ENCODE measurements at regions not wholly inside any gene's neighbourhood (a gene's known extent, or its start where the extent isn't known, plus 50 kb on each side); places are given as distances from the start of the nearest gene placed in this dataset.

- no peak for DNase-seq (ENCODE audit: low read depth in 1 of 2, low spot score in 1 of 2)
These were observed 236.3 kb downstream of the SEC14L1 start for GRCh38 chr17:77376795-77377709.

- no peak for DNase-seq (ENCODE audit: low read depth in 1 of 2, low spot score in 1 of 2)
These were observed 237.0 kb downstream of the SEC14L1 start for GRCh38 chr17:77377710-77378235.

GRCh38 chr17:77378318-77379064 is 237.7 kb downstream of the SEC14L1 start:
- no peak for DNase-seq (ENCODE audit: low read depth in 1 of 2, low spot score in 1 of 2)

GRCh38 chr17:77379065-77379428 is 238.3 kb downstream of the SEC14L1 start:
- DNase-seq (ENCODE audit: low read depth in 1 of 2, low spot score in 1 of 2), result no peak

- DNase-seq (ENCODE audit: low read depth in 1 of 2, low spot score in 1 of 2), result no peak
These were observed 239.1 kb downstream of the SEC14L1 start for GRCh38 chr17:77379832-77380231.

GRCh38 chr17:77380395-77381184 is 239.8 kb downstream of the SEC14L1 start:
- no peak for DNase-seq (ENCODE audit: low read depth in 1 of 2, low spot score in 1 of 2)

- DNase-seq (ENCODE audit: low read depth in 1 of 2, low spot score in 1 of 2), result no peak
These were observed 240.5 kb downstream of the SEC14L1 start for GRCh38 chr17:77381185-77381700.

GRCh38 chr17:77381731-77382130 is 241.0 kb downstream of the SEC14L1 start:
- DNase-seq (ENCODE audit: low read depth in 1 of 2, low spot score in 1 of 2), result no peak

GRCh38 chr17:77382356-77382911 is 241.7 kb downstream of the SEC14L1 start:
- DNase-seq (ENCODE audit: low read depth in 1 of 2, low spot score in 1 of 2), result no peak

GRCh38 chr17:77382966-77383612 is 242.3 kb downstream of the SEC14L1 start:
- no peak for DNase-seq (ENCODE audit: low read depth in 1 of 2, low spot score in 1 of 2)

GRCh38 chr17:77383613-77384608 is 243.1 kb downstream of the SEC14L1 start:
- DNase-seq (ENCODE audit: low read depth in 1 of 2, low spot score in 1 of 2), result no peak

GRCh38 chr17:77385750-77386501 is 245.2 kb downstream of the SEC14L1 start:
- DNase-seq (ENCODE audit: low read depth in 1 of 2, low spot score in 1 of 2), result no peak

GRCh38 chr17:77386502-77387192 is 245.9 kb downstream of the SEC14L1 start:
- no peak for DNase-seq (ENCODE audit: low read depth in 1 of 2, low spot score in 1 of 2)

- DNase-seq (ENCODE audit: low read depth in 1 of 2, low spot score in 1 of 2), result no peak
These were observed 247.1 kb downstream of the SEC14L1 start for GRCh38 chr17:77387891-77388290.

GRCh38 chr17:77388384-77389306 is 247.9 kb downstream of the SEC14L1 start:
- no peak for DNase-seq (ENCODE audit: low read depth in 1 of 2, low spot score in 1 of 2)

- no peak for DNase-seq (ENCODE audit: low read depth in 1 of 2, low spot score in 1 of 2)
These were observed 250.1 kb downstream of the SEC14L1 start for GRCh38 chr17:77390870-77391269.
